ENCODE measurements at regions not wholly inside any gene's neighbourhood (a gene's known extent, or its start where the extent isn't known, plus 50 kb on each side); places are given as distances from the start of the nearest gene placed in this dataset.

DNA sequence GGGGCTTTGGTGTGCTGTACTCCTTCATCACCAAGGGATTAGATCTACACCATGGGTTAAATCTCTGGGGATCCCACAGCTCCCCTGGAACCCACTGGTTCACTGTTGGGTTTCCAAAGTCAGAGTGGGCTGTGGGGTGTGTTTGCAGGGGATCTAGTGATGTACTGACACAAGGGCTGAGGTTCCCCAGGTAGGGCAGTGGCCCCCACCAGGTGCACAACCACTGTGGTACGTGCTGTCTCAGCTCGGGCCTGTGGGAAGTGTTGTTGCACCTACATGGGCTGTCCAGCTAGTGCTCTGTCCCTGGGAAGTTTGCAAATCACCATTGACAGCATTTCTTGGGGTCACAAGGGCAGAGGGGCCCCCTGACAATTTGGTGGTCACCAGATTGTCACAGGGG lies 134.4 kb upstream of the CDH8 start:
- H3K4me3 ChIP-seq (replicated peaks in 1 of 3) = no peak overlapping the region
- 84 to 100% methylated on average over 2 of the region's 2 CpGs for WGBS, 2 donors
- no peak for DNase-seq
- no peaks in the 10 kb centered on the region for H3K36me3 ChIP-seq
- no peak for TF ChIP-seq POLR2A (IDR thresholded peaks at IDR 0.05)
- TF ChIP-seq, protein P1, sequence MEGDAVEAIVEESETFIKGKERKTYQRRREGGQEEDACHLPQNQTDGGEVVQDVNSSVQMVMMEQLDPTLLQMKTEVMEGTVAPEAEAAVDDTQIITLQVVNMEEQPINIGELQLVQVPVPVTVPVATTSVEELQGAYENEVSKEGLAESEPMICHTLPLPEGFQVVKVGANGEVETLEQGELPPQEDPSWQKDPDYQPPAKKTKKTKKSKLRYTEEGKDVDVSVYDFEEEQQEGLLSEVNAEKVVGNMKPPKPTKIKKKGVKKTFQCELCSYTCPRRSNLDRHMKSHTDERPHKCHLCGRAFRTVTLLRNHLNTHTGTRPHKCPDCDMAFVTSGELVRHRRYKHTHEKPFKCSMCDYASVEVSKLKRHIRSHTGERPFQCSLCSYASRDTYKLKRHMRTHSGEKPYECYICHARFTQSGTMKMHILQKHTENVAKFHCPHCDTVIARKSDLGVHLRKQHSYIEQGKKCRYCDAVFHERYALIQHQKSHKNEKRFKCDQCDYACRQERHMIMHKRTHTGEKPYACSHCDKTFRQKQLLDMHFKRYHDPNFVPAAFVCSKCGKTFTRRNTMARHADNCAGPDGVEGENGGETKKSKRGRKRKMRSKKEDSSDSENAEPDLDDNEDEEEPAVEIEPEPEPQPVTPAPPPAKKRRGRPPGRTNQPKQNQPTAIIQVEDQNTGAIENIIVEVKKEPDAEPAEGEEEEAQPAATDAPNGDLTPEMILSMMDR (IDR thresholded peaks at IDR 0.05) = no peak
- H3K27ac ChIP-seq = no peak overlapping the region
- no peaks in the 10 kb centered on the region for H3K27me3 ChIP-seq
- H3K9me3 ChIP-seq = no peaks in the 10 kb centered on the region
- intact Hi-C loops (cut with DNase I) = no loop called here
- no peaks in the 10 kb centered on the region for H3K4me1 ChIP-seq

DNA sequence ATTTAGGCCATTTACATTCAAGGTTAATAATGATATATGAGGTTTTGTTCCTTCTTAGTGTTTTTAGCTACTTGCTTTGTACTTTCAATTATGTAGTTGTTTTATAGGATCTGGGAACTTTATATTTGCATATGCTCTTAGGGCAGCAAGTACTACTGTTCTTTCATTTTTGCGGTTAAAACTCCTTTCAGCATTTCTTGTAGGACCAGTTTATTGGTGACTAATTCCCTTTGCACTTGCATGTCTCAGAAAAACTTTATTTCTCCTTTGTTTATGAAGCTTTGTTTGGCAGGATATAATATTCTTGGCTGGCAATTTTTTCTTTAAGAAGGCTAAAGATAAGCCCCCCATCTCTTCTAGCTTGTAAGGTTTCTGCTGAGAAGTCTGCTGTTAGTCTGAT lies 131.3 kb upstream of the CDH8 start:
- no peak overlapping the region for H3K27ac ChIP-seq
- DNase-seq = no peak
- H3K4me1 ChIP-seq = no peaks in the 10 kb centered on the region
- 96 to 98% methylated on average over 1 of the region's 1 CpG for WGBS, 2 donors
- H3K36me3 ChIP-seq = no peaks in the 10 kb centered on the region
- TF ChIP-seq, protein P1 (IDR thresholded peaks at IDR 0.05) = no peak
- no peak for TF ChIP-seq POLR2A (IDR thresholded peaks at IDR 0.05)
- no peak overlapping the region for H3K4me3 ChIP-seq (replicated peaks in 1 of 3)
- H3K9me3 ChIP-seq = no peaks in the 10 kb centered on the region
- no peaks in the 10 kb centered on the region for H3K27me3 ChIP-seq
- intact Hi-C loops (cut with DNase I) = no loop called here

DNA sequence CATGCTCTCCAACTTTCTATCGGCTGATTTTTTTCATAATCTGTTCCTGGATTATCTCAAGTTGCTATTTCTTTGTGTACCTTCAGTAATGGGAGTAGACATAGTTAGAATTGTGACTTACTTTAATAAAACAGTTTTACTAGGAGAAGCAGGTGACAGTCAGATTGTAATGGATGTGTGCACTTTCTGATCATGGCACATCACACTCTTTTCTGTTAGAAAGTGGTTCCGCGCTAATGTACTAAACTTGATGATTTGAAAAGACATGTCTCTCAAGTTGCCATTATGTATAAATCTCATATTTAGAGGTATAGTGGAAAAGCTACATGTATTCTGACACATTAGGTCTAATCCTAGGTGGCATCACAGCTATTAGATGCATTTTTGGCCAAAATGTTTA lies 121.3 kb upstream of the CDH8 start:
- Histone ChIP-seq H3K27me3 (no peaks in the 10 kb centered on the region), H3K27ac (no peak overlapping the region), H3K36me3 (no peaks in the 10 kb centered on the region), H3K9me3 (no peaks in the 10 kb centered on the region), H3K4me3 (replicated peaks in 1 of 3) (no peak overlapping the region), H3K4me1 (no peaks in the 10 kb centered on the region)
- intact Hi-C loops (cut with DNase I) = no loop called here
- TF ChIP-seq, protein P1 (IDR thresholded peaks at IDR 0.05) = no peak
- DNase-seq = no peak
- WGBS, 2 donors = 91 to 96% methylated on average over 3 of the region's 3 CpGs

DNA sequence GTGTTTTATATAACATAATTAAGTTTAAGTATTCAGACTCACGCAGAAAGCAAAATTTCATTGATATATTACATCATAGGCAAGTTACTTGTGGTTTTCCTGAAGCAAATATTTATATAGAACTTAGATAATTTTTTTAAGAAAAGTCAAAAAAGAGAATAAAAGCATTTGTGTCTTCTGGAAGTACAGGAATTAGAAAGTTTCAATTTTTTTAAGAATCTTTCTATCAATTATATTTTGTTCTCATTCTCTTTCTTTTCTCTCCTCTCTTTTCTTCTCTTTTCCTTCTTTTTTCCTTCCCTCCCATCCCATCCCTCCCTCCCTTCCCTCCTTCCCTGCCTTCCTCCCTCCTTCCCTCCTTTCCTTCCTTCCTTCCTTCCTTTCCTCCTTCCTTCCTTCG lies 120.7 kb upstream of the CDH8 start:
- no peaks in the 10 kb centered on the region for H3K9me3 ChIP-seq
- TF ChIP-seq, protein P1 (IDR thresholded peaks at IDR 0.05) = no peak
- TF ChIP-seq POLR2A (IDR thresholded peaks at IDR 0.05) = no peak
- H3K36me3 ChIP-seq = no peaks in the 10 kb centered on the region
- no peak for DNase-seq
- no peaks in the 10 kb centered on the region for H3K27me3 ChIP-seq
- H3K4me3 ChIP-seq (replicated peaks in 1 of 3) = no peak overlapping the region
- intact Hi-C loops (cut with DNase I) = no loop called here
- H3K4me1 ChIP-seq = no peaks in the 10 kb centered on the region
- WGBS, 2 donors = 87 to 93% methylated on average over 2 of the region's 2 CpGs
- H3K27ac ChIP-seq = no peak overlapping the region

DNA sequence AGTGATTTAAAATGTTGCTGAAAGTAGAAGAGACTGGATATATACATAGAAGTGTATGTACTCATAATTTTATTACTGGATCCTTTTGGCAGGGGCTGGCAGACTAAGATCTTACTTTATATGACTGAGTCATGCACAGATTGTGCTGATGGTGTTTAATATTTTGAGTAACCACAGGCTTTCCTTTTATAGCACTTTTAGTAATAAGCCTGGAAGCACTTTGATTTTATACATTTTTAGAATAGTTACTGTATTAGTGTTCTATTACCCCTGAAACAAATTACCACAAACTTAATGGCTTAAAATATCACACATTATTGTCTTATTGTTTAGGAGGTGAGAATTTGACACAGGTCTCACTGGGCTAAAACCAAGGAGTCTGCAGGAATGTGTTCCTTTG lies 113.4 kb upstream of the CDH8 start:
- Histone ChIP-seq H3K4me3 (replicated peaks in 1 of 3) (no peak overlapping the region), H3K27me3 (no peaks in the 10 kb centered on the region), H3K9me3 (no peaks in the 10 kb centered on the region), H3K36me3 (no peaks in the 10 kb centered on the region), H3K4me1 (no peaks in the 10 kb centered on the region), H3K27ac (no peak overlapping the region)
- no peak for DNase-seq
- TF ChIP-seq POLR2A (IDR thresholded peaks at IDR 0.05) = no peak
- TF ChIP-seq, protein P1 (IDR thresholded peaks at IDR 0.05) = no peak
- intact Hi-C loops (cut with DNase I) = no loop called here

Measured in thyroid gland (tissue), 4 donors.